ENCODE measurements at regions not wholly inside any gene's neighbourhood (a gene's known extent, or its start where the extent isn't known, plus 50 kb on each side); places are given as distances from the start of the nearest gene placed in this dataset.

- TF ChIP-seq EZH2 (IDR thresholded peaks at IDR 0.05; ENCODE audit: borderline replicate concordance, low read depth, low read length, severe bottlenecking) (no peak), CTCF (IDR thresholded peaks at IDR 0.05; ENCODE audit: borderline replicate concordance, extremely low read depth, low read length, poor library complexity, severe bottlenecking) (no peak)
- no peak overlapping the region for H3K4me2 ChIP-seq (ENCODE audit: insufficient read depth, low read length)
- H3K9ac ChIP-seq (ENCODE audit: low read depth, low read length): no peak overlapping the region
- H3K27ac ChIP-seq (ENCODE audit: low read length): no peak overlapping the region
- no peak for DNase-seq
- peaks cover 15% of the 10 kb centered on the region for H3K27me3 ChIP-seq (ENCODE audit: insufficient read depth, low read length, poor library complexity)
- no peaks in the 10 kb centered on the region for H3K79me2 ChIP-seq (ENCODE audit: insufficient read depth, low read length)
- no peaks in the 10 kb centered on the region; the same call in 1 of the 2 replicates for H4K20me1 ChIP-seq (ENCODE audit: insufficient read depth, low read length)
- ATAC-seq (ENCODE audit: insufficient read depth, low read depth): no peak
- no peaks in the 10 kb centered on the region for H3K36me3 ChIP-seq (ENCODE audit: insufficient read depth, low read length)
- H3K4me1 ChIP-seq (ENCODE audit: insufficient read depth, low read length): no peaks in the 10 kb centered on the region
- H3K9me3 ChIP-seq (ENCODE audit: insufficient read depth, low read length, severe bottlenecking): no peaks in the 10 kb centered on the region
- H2AFZ ChIP-seq (ENCODE audit: low read depth, low read length): no peak overlapping the region
- no peak overlapping the region for H3K4me3 ChIP-seq (ENCODE audit: low read depth in 1 of 2, low read length in 2 of 2)
Measured at GRCh38 chr11:19327280-19327679, 86.5 kb upstream of the E2F8 start.

DNA sequence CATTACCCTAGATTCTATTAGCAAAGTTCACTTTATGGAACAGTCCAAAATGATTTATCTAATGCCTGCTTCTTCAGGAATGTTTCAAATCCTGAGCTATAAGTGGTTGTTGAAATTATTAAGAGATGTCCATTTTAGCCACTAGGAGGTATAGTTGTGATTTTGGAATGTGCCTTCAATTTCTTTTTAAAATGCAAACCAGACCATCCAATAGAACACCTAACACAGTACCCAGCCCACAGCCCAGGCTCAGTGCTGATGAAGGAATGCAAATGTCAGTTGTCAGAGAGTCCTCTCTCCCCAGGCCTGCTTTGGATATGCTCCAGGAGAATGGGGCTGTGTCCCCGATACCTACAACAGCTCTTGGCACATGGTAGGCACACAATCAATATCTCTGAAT, 85.8 kb upstream of the E2F8 start:
- Histone ChIP-seq H3K27ac (ENCODE audit: low read length) (no peak overlapping the region), H3K79me2 (ENCODE audit: insufficient read depth, low read length) (no peaks in the 10 kb centered on the region), H3K27me3 (ENCODE audit: insufficient read depth, low read length, poor library complexity) (peaks cover 17% of the 10 kb centered on the region), H3K36me3 (ENCODE audit: insufficient read depth, low read length) (no peaks in the 10 kb centered on the region), H4K20me1 (ENCODE audit: insufficient read depth, low read length) (no peaks in the 10 kb centered on the region; the same call in 1 of the 2 replicates), H3K4me2 (ENCODE audit: insufficient read depth, low read length) (no peak overlapping the region), H3K4me3 (ENCODE audit: low read depth in 1 of 2, low read length in 2 of 2) (no peak overlapping the region), H3K4me1 (ENCODE audit: insufficient read depth, low read length) (no peaks in the 10 kb centered on the region), H3K9ac (ENCODE audit: low read depth, low read length) (no peak overlapping the region), H2AFZ (ENCODE audit: low read depth, low read length) (no peak overlapping the region), H3K9me3 (ENCODE audit: insufficient read depth, low read length, severe bottlenecking) (no peaks in the 10 kb centered on the region)
- DNase-seq: no peak
- no peak for ATAC-seq (ENCODE audit: insufficient read depth, low read depth)
- no peak for TF ChIP-seq EZH2 (IDR thresholded peaks at IDR 0.05; ENCODE audit: borderline replicate concordance, low read depth, low read length, severe bottlenecking)
- TF ChIP-seq CTCF (IDR thresholded peaks at IDR 0.05; ENCODE audit: borderline replicate concordance, extremely low read depth, low read length, poor library complexity, severe bottlenecking): peak; percentile 12

DNA sequence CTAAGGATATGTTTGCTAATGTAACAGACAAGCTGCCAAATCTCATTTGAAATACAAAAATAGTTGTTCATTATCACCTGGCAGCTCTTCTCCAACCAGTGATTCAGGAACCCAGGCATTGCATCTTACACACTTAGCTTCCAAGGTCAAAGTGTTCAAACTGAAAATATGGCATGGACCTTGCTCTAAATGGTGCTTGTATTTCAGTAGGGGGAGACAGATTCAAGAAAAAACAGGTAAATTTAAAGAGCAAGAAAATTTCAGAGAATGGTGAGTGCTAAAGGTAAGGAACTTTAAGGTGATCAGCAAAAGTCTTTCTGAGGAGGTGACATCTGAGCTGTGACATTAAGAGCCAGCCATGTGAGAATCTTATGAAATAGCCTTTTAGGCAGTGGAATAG, 82.8 kb upstream of the E2F8 start:
- ATAC-seq (ENCODE audit: insufficient read depth, low read depth): no peak
- no peaks in the 10 kb centered on the region for H3K79me2 ChIP-seq (ENCODE audit: insufficient read depth, low read length)
- no peak overlapping the region for H2AFZ ChIP-seq (ENCODE audit: low read depth, low read length)
- no peak overlapping the region for H3K4me3 ChIP-seq (ENCODE audit: low read depth in 1 of 2, low read length in 2 of 2)
- no peak for TF ChIP-seq EZH2 (IDR thresholded peaks at IDR 0.05; ENCODE audit: borderline replicate concordance, low read depth, low read length, severe bottlenecking)
- no peak for TF ChIP-seq CTCF (IDR thresholded peaks at IDR 0.05; ENCODE audit: borderline replicate concordance, extremely low read depth, low read length, poor library complexity, severe bottlenecking)
- H3K36me3 ChIP-seq (ENCODE audit: insufficient read depth, low read length): no peaks in the 10 kb centered on the region
- no peak overlapping the region for H3K4me2 ChIP-seq (ENCODE audit: insufficient read depth, low read length)
- no peak for DNase-seq
- no peak overlapping the region for H3K27ac ChIP-seq (ENCODE audit: low read length)
- H4K20me1 ChIP-seq (ENCODE audit: insufficient read depth, low read length): 0 out of 2 replicates have a peak, but pooled peaks cover 2% of the 10 kb centered on the region
- H3K9ac ChIP-seq (ENCODE audit: low read depth, low read length): no peak overlapping the region
- no peaks in the 10 kb centered on the region for H3K4me1 ChIP-seq (ENCODE audit: insufficient read depth, low read length)
- peaks cover 16% of the 10 kb centered on the region for H3K27me3 ChIP-seq (ENCODE audit: insufficient read depth, low read length, poor library complexity)
- no peaks in the 10 kb centered on the region for H3K9me3 ChIP-seq (ENCODE audit: insufficient read depth, low read length, severe bottlenecking)

- H2AFZ ChIP-seq (ENCODE audit: low read depth, low read length): no peak overlapping the region
- 0 out of 2 replicates have a peak, but pooled peaks cover 2% of the 10 kb centered on the region for H4K20me1 ChIP-seq (ENCODE audit: insufficient read depth, low read length)
- no peaks in the 10 kb centered on the region for H3K36me3 ChIP-seq (ENCODE audit: insufficient read depth, low read length)
- H3K4me2 ChIP-seq (ENCODE audit: insufficient read depth, low read length): no peak overlapping the region
- no peak for DNase-seq
- no peak overlapping the region for H3K4me3 ChIP-seq (ENCODE audit: low read depth in 1 of 2, low read length in 2 of 2)
- H3K4me1 ChIP-seq (ENCODE audit: insufficient read depth, low read length): no peaks in the 10 kb centered on the region
- no peak for TF ChIP-seq EZH2 (IDR thresholded peaks at IDR 0.05; ENCODE audit: borderline replicate concordance, low read depth, low read length, severe bottlenecking)
- TF ChIP-seq CTCF (IDR thresholded peaks at IDR 0.05; ENCODE audit: borderline replicate concordance, extremely low read depth, low read length, poor library complexity, severe bottlenecking): no peak
- H3K27ac ChIP-seq (ENCODE audit: low read length): no peak overlapping the region
- H3K27me3 ChIP-seq (ENCODE audit: insufficient read depth, low read length, poor library complexity): peaks cover 21% of the 10 kb centered on the region
- no peak for ATAC-seq (ENCODE audit: insufficient read depth, low read depth)
- H3K9ac ChIP-seq (ENCODE audit: low read depth, low read length): no peak overlapping the region
- no peaks in the 10 kb centered on the region for H3K79me2 ChIP-seq (ENCODE audit: insufficient read depth, low read length)
- H3K9me3 ChIP-seq (ENCODE audit: insufficient read depth, low read length, severe bottlenecking): no peaks in the 10 kb centered on the region
Measured at GRCh38 chr11:19321351-19321750, 80.6 kb upstream of the E2F8 start.
